GM12878 (cell line): ENCODE measurements at regions not wholly inside any gene's neighbourhood (a gene's known extent, or its start where the extent isn't known, plus 50 kb on each side); places are given as distances from the start of the nearest gene placed in this dataset.

Source experiments
- ATAC-seq: fragments of 200-7000 bp; cut with Tn5 transposase; 3 replicates; pipeline ENCODE4 v1.9.1; 2020; ENCODE audit warnings: mild to moderate bottlenecking, moderate library complexity
- BruUV-seq: library from RNA; stranded (reverse); fragments of 400-500 nt; replicated peaks from 2 replicates; lab custom pipeline; 2021; lab: Mats Ljungman, UMichigan
- CTCF ChIA-PET: fragments of 300-600 bp; sonication (Branson Sonifier 250); formaldehyde crosslinking; extraction: SDS; loops from one replicate; lab custom pipeline; 2021; ENCODE audit warnings: inconsistent platforms; lab: Yijun Ruan, JAX
- POLR2A ChIA-PET: fragments of 350-600 bp; formaldehyde crosslinking; extraction: SDS; loops from one replicate; lab custom pipeline; 2021; ENCODE audit warnings: inconsistent platforms; lab: Charles Lee
- RAD21 ChIA-PET: fragments of 300-600 bp; sonication (Branson Sonifier 250); formaldehyde crosslinking; loops from one replicate; lab custom pipeline; 2023; ENCODE audit warnings: antibody characterized with exemption; ENCODE audit not compliant: unreplicated experiment; lab: Charles Lee
- SMC1A ChIA-PET: fragments of 300-600 bp; sonication (Branson Sonifier 250); formaldehyde crosslinking; loops from one replicate; lab custom pipeline; 2023; ENCODE audit not compliant: unreplicated experiment, uncharacterized antibody; lab: Charles Lee
- DNase-seq: peaks from one replicate; pipeline ENCODE4 v3.0.0-alpha.2; 2011; ENCODE audit warnings: low read depth, low spot score
- FAIRE-seq: peaks from 3 replicates; lab custom pipeline; 2011; peaks lifted over from hg19 to GRCh38; lab: Jason Lieb, UNC
- H2AFZ ChIP-seq: 2 replicates; pipeline ENCODE4 v1.6.0; 2011; ENCODE audit warnings: low read depth, low read length, control low read depth; ENCODE audit not compliant: control insufficient read depth
- H3K27ac ChIP-seq: 2 replicates; pipeline ENCODE4 v1.5.1; 2011; ENCODE audit warnings: control low read depth; ENCODE audit not compliant: control insufficient read depth, insufficient read depth
- H3K27me3 ChIP-seq, 2 experiments: replicated peaks in 1 of 2; 2 replicates each; pipeline versions ENCODE4 v1.6.0 to v1.6.1; 2011; ENCODE audit warnings: low read length in 1 of 2; ENCODE audit not compliant: control insufficient read depth in 2 of 2, insufficient read depth in 2 of 2
- H3K36me3 ChIP-seq, 2 experiments: 2 replicates each; pipeline ENCODE4 v1.5.1; 2011; ENCODE audit warnings: low read length in 1 of 2; ENCODE audit not compliant: control insufficient read depth in 2 of 2, insufficient read depth in 2 of 2
- H3K4me1 ChIP-seq: 2 replicates; pipeline ENCODE4 v1.6.1; 2011; ENCODE audit warnings: mild to moderate bottlenecking, low read length, moderate library complexity, mixed read lengths; ENCODE audit not compliant: control insufficient read depth, insufficient read depth
- H3K4me2 ChIP-seq: 2 replicates; pipeline ENCODE4 v1.6.0; 2011; ENCODE audit warnings: control low read depth; ENCODE audit not compliant: control insufficient read depth, insufficient read depth
- H3K4me3 ChIP-seq: fragments of 200-600 bp; sonication (generic); 2 replicates; pipeline ENCODE4 v1.5.1; 2016
- H3K79me2 ChIP-seq: 2 replicates; pipeline ENCODE4 v1.6.0; 2011; ENCODE audit warnings: low read length; ENCODE audit not compliant: control insufficient read depth, insufficient read depth
- H3K9ac ChIP-seq: 2 replicates; pipeline ENCODE4 v1.8.0; 2011; ENCODE audit warnings: low read length, control low read depth, mixed read lengths; ENCODE audit not compliant: control insufficient read depth, insufficient read depth
- H3K9me3 ChIP-seq: replicated peaks from 3 replicates; pipeline ENCODE4 v1.5.1; 2011; ENCODE audit warnings: mild to moderate bottlenecking, low read length; ENCODE audit not compliant: control insufficient read depth, insufficient read depth
- H4K20me1 ChIP-seq: 2 replicates; pipeline ENCODE4 v1.6.0; 2011; ENCODE audit not compliant: control insufficient read depth, insufficient read depth
- CEBPZ ChIP-seq: fragments of 150-350 bp; IDR thresholded peaks from 2 replicates; pipeline ENCODE4 v1.6.1; 2016; ENCODE audit warnings: low read depth, low read length
- KAT2A ChIP-seq: conservative IDR thresholded peaks from 2 replicates; pipeline ENCODE4 v1.6.1; 2011; ENCODE audit warnings: low read depth, low read length; ENCODE audit not compliant: control insufficient read depth
- NR2C1 ChIP-seq: fragments of 450-650 bp; IDR thresholded peaks from 2 replicates; pipeline ENCODE4 v1.6.1; 2017; ENCODE audit warnings: antibody characterized with exemption, mild to moderate bottlenecking, moderate library complexity
- SMC3 ChIP-seq: IDR thresholded peaks from 2 replicates; pipeline ENCODE4 v1.6.1; 2011; ENCODE audit warnings: low read length, improper control_type of control experiment, borderline replicate concordance
- SREBF2 ChIP-seq: IDR thresholded peaks from 2 replicates; pipeline ENCODE4 v1.6.1; 2012; ENCODE audit warnings: mild to moderate bottlenecking, low read length
- ZBED1 ChIP-seq: IDR thresholded peaks from 2 replicates; pipeline ENCODE4 v1.6.1; 2016; ENCODE audit warnings: borderline replicate concordance
- WGBS: methylation state at CpG from one replicate; pipeline ENCODE4 v1.1.6; 2016; ENCODE audit warnings: low lambda C conversion rate; ENCODE audit not compliant: insufficient replicate concordance, insufficient coverage; ENCODE audit errors: missing lambda C conversion rate; 5-methylcytosine and 5-hydroxymethylcytosine counted together
- in situ Hi-C: fragments of 300-500 bp; cut with MboI; formaldehyde crosslinking; loops from 9 replicates; pipeline ENCODE4 v1.14.3; 2018; ENCODE audit warnings: mixed read lengths
- intact Hi-C: fragments of 100-400 bp; cut with micrococcal nuclease; formaldehyde crosslinking; loops from one replicate; pipeline ENCODE4 v1.14.2; 2022; ENCODE audit not compliant: unreplicated experiment

- ChIA-PET POLR2A (no interaction called here), RAD21 (no interaction called here), CTCF (interaction anchor here (0.6 to 1.1 kb wide), 2 partner anchors 23 to 476 kb away, joined by 3 read pairs; no protein-coding TSS in a partner anchor), SMC1A (interaction anchor here (0.5 kb wide), 1 partner anchor 141 kb away, joined by 3 read pairs; no protein-coding TSS in a partner anchor)
- 67% methylated on average over 12 of the region's 12 CpGs for WGBS
- no peaks in the 10 kb centered on the region for H3K9me3 ChIP-seq
- in situ Hi-C loops (no loop called here), intact Hi-C loops (no loop called here)
- no peak overlapping the region for H3K4me2 ChIP-seq
- H2AFZ ChIP-seq = no peak overlapping the region
- no peak overlapping the region for H3K27ac ChIP-seq
- H3K36me3 ChIP-seq = no peaks in the 10 kb centered on the region
- TF ChIP-seq ZBED1 (no peak), KAT2A (no peak), SREBF2 (no peak), SMC3 (no peak), NR2C1 (no peak), CEBPZ (no peak)
- no peak for ATAC-seq
- H3K27me3 ChIP-seq = no peaks in the 10 kb centered on the region
- H3K4me1 ChIP-seq = no peaks in the 10 kb centered on the region
- H4K20me1 ChIP-seq = no peaks in the 10 kb centered on the region
- no peak for FAIRE-seq
- no peak for DNase-seq
- H3K79me2 ChIP-seq = no peaks in the 10 kb centered on the region
- H3K4me3 ChIP-seq = no peak overlapping the region
- no TSS peak for BruUV-seq
- H3K9ac ChIP-seq = no peak overlapping the region
Observed at GRCh38 chr13:60261432-60262351, 98.0 kb upstream of the DIAPH3 start.
